GM06990 (cell line): ENCODE measurements at regions not wholly inside any gene's neighbourhood (a gene's known extent, or its start where the extent isn't known, plus 50 kb on each side); places are given as distances from the start of the nearest gene placed in this dataset.
"Not testable (repeated sequence)": the region's sequence is repeated elsewhere in the genome, so short reads cannot be mapped to it uniquely, and the experiment has no call there.

Experiments
- DNase-seq: peaks from one replicate; pipeline ENCODE4 v3.0.0-alpha.2; 2011; ENCODE audit not compliant: insufficient read length; ENCODE audit errors: extremely low read depth
- H3K27me3 ChIP-seq: replicated peaks from 2 replicates; pipeline ENCODE4 v1.6.0; 2011; ENCODE audit warnings: low read length; ENCODE audit not compliant: control insufficient read depth, insufficient read depth
- H3K36me3 ChIP-seq: 2 replicates; pipeline ENCODE4 v1.5.1; 2011; ENCODE audit warnings: low read length; ENCODE audit not compliant: control insufficient read depth, insufficient read depth
- H3K4me3 ChIP-seq: replicated peaks from 2 replicates; pipeline ENCODE4 v1.5.1; 2011; ENCODE audit warnings: low read depth, mild to moderate bottlenecking, control low read depth, low read length
- TF ChIP-seq, protein P1 (sequence below): IDR thresholded peaks from 2 replicates; pipeline ENCODE4 v1.5.1; 2011; ENCODE audit warnings: low read length, control low read depth, mild to moderate bottlenecking, inconsistent platforms; ENCODE audit not compliant: insufficient read depth, poor library complexity, severe bottlenecking

- H3K4me3 ChIP-seq, result no peak overlapping the region
- no peak for DNase-seq
- no peaks in the 10 kb centered on the region for H3K36me3 ChIP-seq
- H3K27me3 ChIP-seq, result no peaks in the 10 kb centered on the region
- TF ChIP-seq, protein P1, sequence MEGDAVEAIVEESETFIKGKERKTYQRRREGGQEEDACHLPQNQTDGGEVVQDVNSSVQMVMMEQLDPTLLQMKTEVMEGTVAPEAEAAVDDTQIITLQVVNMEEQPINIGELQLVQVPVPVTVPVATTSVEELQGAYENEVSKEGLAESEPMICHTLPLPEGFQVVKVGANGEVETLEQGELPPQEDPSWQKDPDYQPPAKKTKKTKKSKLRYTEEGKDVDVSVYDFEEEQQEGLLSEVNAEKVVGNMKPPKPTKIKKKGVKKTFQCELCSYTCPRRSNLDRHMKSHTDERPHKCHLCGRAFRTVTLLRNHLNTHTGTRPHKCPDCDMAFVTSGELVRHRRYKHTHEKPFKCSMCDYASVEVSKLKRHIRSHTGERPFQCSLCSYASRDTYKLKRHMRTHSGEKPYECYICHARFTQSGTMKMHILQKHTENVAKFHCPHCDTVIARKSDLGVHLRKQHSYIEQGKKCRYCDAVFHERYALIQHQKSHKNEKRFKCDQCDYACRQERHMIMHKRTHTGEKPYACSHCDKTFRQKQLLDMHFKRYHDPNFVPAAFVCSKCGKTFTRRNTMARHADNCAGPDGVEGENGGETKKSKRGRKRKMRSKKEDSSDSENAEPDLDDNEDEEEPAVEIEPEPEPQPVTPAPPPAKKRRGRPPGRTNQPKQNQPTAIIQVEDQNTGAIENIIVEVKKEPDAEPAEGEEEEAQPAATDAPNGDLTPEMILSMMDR, result no peak
Measured at GRCh38 chr3:139182598-139182997, 137.9 kb upstream of the PRR23C start.

- DNase-seq, result no peak
- no peak overlapping the region for H3K4me3 ChIP-seq
- H3K36me3 ChIP-seq, result no peaks in the 10 kb centered on the region
- TF ChIP-seq, protein P1, result no peak
- no peaks in the 10 kb centered on the region for H3K27me3 ChIP-seq
Measured at GRCh38 chr3:139185527-139185926, 140.8 kb upstream of the PRR23C start.

- Histone ChIP-seq H3K27me3 (no peaks in the 10 kb centered on the region), H3K4me3 (no peak overlapping the region), H3K36me3 (no peaks in the 10 kb centered on the region)
- DNase-seq, result no peak
- TF ChIP-seq, protein P1, result no peak
Measured at GRCh38 chr3:139187154-139187553, 142.5 kb upstream of the PRR23C start.

GRCh38 chr3:139187648-139188047, 143.0 kb upstream of the PRR23C start:
- DNase-seq, result no peak
- TF ChIP-seq, protein P1, result no peak
- Histone ChIP-seq H3K27me3 (no peaks in the 10 kb centered on the region), H3K36me3 (no peaks in the 10 kb centered on the region), H3K4me3 (no peak overlapping the region)

GRCh38 chr3:139189943-139190342, 145.3 kb upstream of the PRR23C start:
- TF ChIP-seq, protein P1, result no peak
- no peak for DNase-seq
- no peak overlapping the region for H3K4me3 ChIP-seq
- H3K27me3 ChIP-seq, result no peaks in the 10 kb centered on the region
- no peaks in the 10 kb centered on the region for H3K36me3 ChIP-seq

GRCh38 chr3:139194421-139194820, 149.4 kb upstream of the MRPS22 start:
- not testable (repeated sequence) for H3K27me3 ChIP-seq, DNase-seq, H3K4me3 ChIP-seq, H3K36me3 ChIP-seq

- H3K36me3 ChIP-seq, H3K27me3 ChIP-seq, H3K4me3 ChIP-seq, DNase-seq: not testable (repeated sequence)
Measured at GRCh38 chr3:139196146-139196545, 147.7 kb upstream of the MRPS22 start.
